MM.1S (cell line): ENCODE measurements at regions not wholly inside any gene's neighbourhood (a gene's known extent, or its start where the extent isn't known, plus 50 kb on each side); places are given as distances from the start of the nearest gene placed in this dataset.

Experiments
- CTCF ChIP-seq: fragments of 300-600 bp; sonication (generic); IDR thresholded peaks from 2 replicates; pipeline ENCODE4 v1.5.1; 2016; ENCODE audit warnings: antibody characterized with exemption, low read length, mixed read lengths
- EZH2 ChIP-seq: fragments of 300-600 bp; sonication (generic); optimal IDR thresholded peaks from 2 replicates; pipeline ENCODE3; 2017; ENCODE audit warnings: low read depth, mild to moderate bottlenecking, antibody characterized with exemption, low read length, mixed read lengths
- EZH2phosphoT487 ChIP-seq: fragments of 300-600 bp; sonication (generic); IDR thresholded peaks from 2 replicates; pipeline ENCODE4 v1.6.1; 2018; ENCODE audit warnings: antibody characterized with exemption, low read length

- TF ChIP-seq CTCF (no peak), EZH2 (no peak), EZH2phosphoT487 (no peak)
These were observed 311.3 kb downstream of the TNS1 start for GRCh38 chr2:217691516-217691915.
